Activated B cell treated with CpG ODN at 0.5 μM for 24 hours (primary cell): ENCODE measurements at regions not wholly inside any gene's neighbourhood (a gene's known extent, or its start where the extent isn't known, plus 50 kb on each side); places are given as distances from the start of the nearest gene placed in this dataset.
"Not testable (repeated sequence)": the region's sequence is repeated elsewhere in the genome, so short reads cannot be mapped to it uniquely, and the experiment has no call there.

Experiments
- ATAC-seq: fragments of 200-7000 bp; cut with Tn5 transposase; one replicate; pipeline ENCODE4 v1.10.0; 2021; ENCODE audit warnings: low read depth, mild to moderate bottlenecking, moderate library complexity
- CTCF ChIA-PET: fragments of 350-600 bp; sonication (Branson Sonifier 250); formaldehyde crosslinking; loops from one replicate; lab custom pipeline; 2021; ENCODE audit warnings: antibody characterized with exemption; lab: Charles Lee
- POLR2A ChIA-PET: fragments of 350-600 bp; sonication (Branson Sonifier 250); formaldehyde crosslinking; loops from one replicate; lab custom pipeline; 2021; ENCODE audit warnings: antibody characterized with exemption; lab: Charles Lee
- DNase-seq: peaks from one replicate; pipeline ENCODE4 v3.0.0; 2022
- H3K27ac Mint-ChIP-seq: one replicate; pipeline ENCODE4 v1.8.0; 2020; ENCODE audit warnings: mixed read lengths
- H3K27me3 Mint-ChIP-seq: one replicate; pipeline ENCODE4 v1.8.0; 2021; ENCODE audit warnings: mixed read lengths
- H3K36me3 Mint-ChIP-seq: one replicate; pipeline ENCODE4 v1.8.0; 2021; ENCODE audit warnings: low read depth, mixed read lengths
- H3K4me1 Mint-ChIP-seq: one replicate; pipeline ENCODE4 v1.8.0; 2021; ENCODE audit warnings: mixed read lengths
- H3K4me3 Mint-ChIP-seq: one replicate; pipeline ENCODE4 v1.8.0; 2020; ENCODE audit warnings: mild to moderate bottlenecking, mixed read lengths
- H3K9me3 Mint-ChIP-seq: one replicate; pipeline ENCODE4 v1.8.0; 2020; ENCODE audit warnings: mixed read lengths
- CTCF ChIP-seq: fragments of 200-600 bp; IDR thresholded peaks from one replicate; pipeline ENCODE4 v1.8.0; 2022; ENCODE audit warnings: antibody characterized with exemption, mild to moderate bottlenecking
- intact Hi-C: fragments of 100-400 bp; cut with micrococcal nuclease; formaldehyde crosslinking; loops from one replicate; pipeline ENCODE4 v1.15.1; 2024

- DNase-seq (no peak), ATAC-seq (no peak)
- CTCF ChIA-PET = no interaction called here
- H3K36me3 Mint-ChIP-seq = no peaks in the 10 kb centered on the region
- H3K27ac Mint-ChIP-seq = no peak overlapping the region
- no peaks in the 10 kb centered on the region for H3K4me1 Mint-ChIP-seq
- intact Hi-C loops = no loop called here
- H3K9me3 Mint-ChIP-seq = peaks cover 2% of the 10 kb centered on the region
- no peaks in the 10 kb centered on the region for H3K27me3 Mint-ChIP-seq
- TF ChIP-seq CTCF = no peak
- POLR2A ChIA-PET = no interaction called here
- no peak overlapping the region for H3K4me3 Mint-ChIP-seq
These were observed 239.3 kb upstream of the PLPP4 start for GRCh38 chr10:120217736-120218135.

GRCh38 chr10:120221873-120222485 is 235.0 kb upstream of the PLPP4 start:
- CTCF ChIA-PET = no interaction called here
- intact Hi-C loops = no loop called here

GRCh38 chr10:120229641-120230040 is 227.4 kb upstream of the PLPP4 start:
- Mint-ChIP-seq H3K4me1 (no peaks in the 10 kb centered on the region), H3K4me3 (no peak overlapping the region), H3K36me3 (no peaks in the 10 kb centered on the region), H3K27me3 (no peaks in the 10 kb centered on the region), H3K27ac (no peak overlapping the region), H3K9me3 (no peaks in the 10 kb centered on the region)
- intact Hi-C loops = no loop called here
- POLR2A ChIA-PET = no interaction called here
- DNase-seq (no peak), ATAC-seq (no peak)
- TF ChIP-seq CTCF = no peak
- CTCF ChIA-PET = no interaction called here

More at GRCh38 chr10:120221873-120222485, 235.0 kb upstream of the PLPP4 start:
- TF ChIP-seq CTCF = no peak
- no peaks in the 10 kb centered on the region for H3K4me1 Mint-ChIP-seq
- no peak overlapping the region for H3K4me3 Mint-ChIP-seq
- DNase-seq (no peak), ATAC-seq (no peak)
- H3K27me3 Mint-ChIP-seq = no peaks in the 10 kb centered on the region
- POLR2A ChIA-PET = no interaction called here
- H3K27ac Mint-ChIP-seq = no peak overlapping the region
- H3K9me3 Mint-ChIP-seq = peaks cover 2% of the 10 kb centered on the region
- H3K36me3 Mint-ChIP-seq = no peaks in the 10 kb centered on the region

- CTCF ChIA-PET, intact Hi-C loops, H3K36me3 Mint-ChIP-seq, H3K4me1 Mint-ChIP-seq, H3K27me3 Mint-ChIP-seq, H3K9me3 Mint-ChIP-seq, DNase-seq, POLR2A ChIA-PET, ATAC-seq, H3K27ac Mint-ChIP-seq, H3K4me3 Mint-ChIP-seq: not testable (repeated sequence)
These were observed 217.3 kb upstream of the PLPP4 start for GRCh38 chr10:120239695-120240094.

- Mint-ChIP-seq H3K27ac (no peak overlapping the region), H3K36me3 (no peaks in the 10 kb centered on the region), H3K27me3 (peaks cover 15% of the 10 kb centered on the region), H3K4me3 (no peak overlapping the region), H3K9me3 (peaks cover 7% of the 10 kb centered on the region), H3K4me1 (no peaks in the 10 kb centered on the region)
- POLR2A ChIA-PET = no interaction called here
- intact Hi-C loops = no loop called here
- CTCF ChIA-PET = no interaction called here
- TF ChIP-seq CTCF = no peak
- no peak for DNase-seq
- no peak for ATAC-seq
These were observed 205.1 kb upstream of the PLPP4 start for GRCh38 chr10:120251821-120252442.
